Left ventricle myocardium inferior (tissue), 1 donor: ENCODE measurements at regions not wholly inside any gene's neighbourhood (a gene's known extent, or its start where the extent isn't known, plus 50 kb on each side); places are given as distances from the start of the nearest gene placed in this dataset.

Experiments used
- DNase-seq: peaks from one replicate; pipeline ENCODE4 v3.0.0-alpha.2; 2020
- H3K27ac ChIP-seq: fragments of 200-600 bp; replicated peaks from 2 replicates; pipeline ENCODE4 v1.8.0; 2021
- H3K27me3 ChIP-seq: fragments of 200-600 bp; 2 replicates; pipeline ENCODE4 v1.8.0; 2021; ENCODE audit warnings: low read depth
- H3K36me3 ChIP-seq: fragments of 200-600 bp; 2 replicates; pipeline ENCODE4 v1.8.0; 2021
- H3K4me1 ChIP-seq: fragments of 200-600 bp; 2 replicates; pipeline ENCODE4 v1.8.0; 2021
- H3K4me3 ChIP-seq: fragments of 200-600 bp; 2 replicates; pipeline ENCODE4 v1.8.0; 2021; ENCODE audit warnings: mild to moderate bottlenecking, moderate library complexity
- H3K9me3 ChIP-seq: fragments of 200-600 bp; replicated peaks from 2 replicates; pipeline ENCODE4 v1.8.0; 2021
- intact Hi-C: fragments of 100-400 bp; cut with micrococcal nuclease; formaldehyde crosslinking; loops from one replicate; pipeline ENCODE4 v1.11.0; 2022
- TF ChIP-seq, protein P1 (sequence below): fragments of 200-600 bp; IDR thresholded peaks from 2 replicates; pipeline ENCODE4 v1.8.0; 2021; ENCODE audit warnings: antibody characterized with exemption, mild to moderate bottlenecking, borderline replicate concordance
- donor health status: DM: no; HTN: yes; CAD: no; lungs with severe emphysema.

DNA sequence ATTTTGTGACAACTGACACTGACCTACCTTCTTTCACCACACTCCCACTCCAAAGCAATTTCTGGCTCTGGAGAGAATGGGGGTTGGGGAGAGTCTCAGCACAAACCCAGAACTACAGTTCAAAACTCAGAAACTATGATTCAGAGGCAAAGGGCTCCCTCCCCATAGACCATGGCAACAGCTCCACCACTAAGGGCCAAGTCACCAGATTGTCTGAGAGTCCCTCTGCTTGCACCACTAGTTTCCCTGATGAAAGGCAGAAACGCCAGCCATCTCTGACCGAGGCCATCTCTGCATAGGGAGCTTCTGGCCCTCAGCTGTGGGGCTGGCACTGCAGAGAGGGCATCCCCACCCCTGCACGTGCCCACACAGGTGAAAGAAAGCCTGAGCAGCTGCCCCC, 112.4 kb upstream of the VSTM2B start:
- H3K4me1 ChIP-seq = no peaks in the 10 kb centered on the region
- TF ChIP-seq, protein P1, sequence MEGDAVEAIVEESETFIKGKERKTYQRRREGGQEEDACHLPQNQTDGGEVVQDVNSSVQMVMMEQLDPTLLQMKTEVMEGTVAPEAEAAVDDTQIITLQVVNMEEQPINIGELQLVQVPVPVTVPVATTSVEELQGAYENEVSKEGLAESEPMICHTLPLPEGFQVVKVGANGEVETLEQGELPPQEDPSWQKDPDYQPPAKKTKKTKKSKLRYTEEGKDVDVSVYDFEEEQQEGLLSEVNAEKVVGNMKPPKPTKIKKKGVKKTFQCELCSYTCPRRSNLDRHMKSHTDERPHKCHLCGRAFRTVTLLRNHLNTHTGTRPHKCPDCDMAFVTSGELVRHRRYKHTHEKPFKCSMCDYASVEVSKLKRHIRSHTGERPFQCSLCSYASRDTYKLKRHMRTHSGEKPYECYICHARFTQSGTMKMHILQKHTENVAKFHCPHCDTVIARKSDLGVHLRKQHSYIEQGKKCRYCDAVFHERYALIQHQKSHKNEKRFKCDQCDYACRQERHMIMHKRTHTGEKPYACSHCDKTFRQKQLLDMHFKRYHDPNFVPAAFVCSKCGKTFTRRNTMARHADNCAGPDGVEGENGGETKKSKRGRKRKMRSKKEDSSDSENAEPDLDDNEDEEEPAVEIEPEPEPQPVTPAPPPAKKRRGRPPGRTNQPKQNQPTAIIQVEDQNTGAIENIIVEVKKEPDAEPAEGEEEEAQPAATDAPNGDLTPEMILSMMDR = no peak
- peaks cover 75% of the 10 kb centered on the region for H3K27me3 ChIP-seq
- H3K9me3 ChIP-seq = no peaks in the 10 kb centered on the region
- H3K4me3 ChIP-seq = no peak overlapping the region
- DNase-seq = no peak
- no peak overlapping the region for H3K27ac ChIP-seq
- no peaks in the 10 kb centered on the region for H3K36me3 ChIP-seq
- intact Hi-C loops = no loop called here

- Histone ChIP-seq H3K27me3 (peaks cover 70% of the 10 kb centered on the region), H3K4me1 (no peaks in the 10 kb centered on the region), H3K36me3 (no peaks in the 10 kb centered on the region), H3K27ac (no peak overlapping the region), H3K4me3 (no peak overlapping the region), H3K9me3 (no peaks in the 10 kb centered on the region)
- TF ChIP-seq, protein P1 = no peak
- no peak for DNase-seq
- intact Hi-C loops = no loop called here
These were observed 110.3 kb upstream of the VSTM2B start for GRCh38 chr19:29415507-29415906.

DNA sequence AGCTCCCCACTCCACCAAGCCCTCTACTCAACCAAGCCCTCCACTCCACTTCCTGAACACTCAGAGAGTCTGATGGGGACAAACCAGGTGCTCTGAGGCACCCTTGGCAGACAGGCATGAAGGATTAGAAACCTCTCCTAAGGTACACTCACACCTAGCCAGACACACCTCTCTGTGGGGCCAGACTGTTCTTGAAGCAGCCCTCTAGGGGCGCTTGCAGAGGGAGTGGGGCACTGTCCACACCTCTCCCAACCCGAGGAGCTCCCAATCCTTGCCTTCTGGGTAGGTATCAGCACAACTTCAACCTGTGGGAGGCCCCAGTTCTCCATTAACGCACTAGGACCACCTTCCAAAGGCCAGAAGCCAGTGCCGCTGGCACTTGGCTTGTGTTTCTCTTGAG, 108.7 kb upstream of the VSTM2B start:
- Histone ChIP-seq H3K9me3 (no peaks in the 10 kb centered on the region), H3K27me3 (peaks cover 68% of the 10 kb centered on the region), H3K36me3 (no peaks in the 10 kb centered on the region), H3K27ac (no peak overlapping the region), H3K4me1 (no peaks in the 10 kb centered on the region), H3K4me3 (no peak overlapping the region)
- TF ChIP-seq, protein P1 = no peak
- intact Hi-C loops = no loop called here
- DNase-seq = no peak

DNA sequence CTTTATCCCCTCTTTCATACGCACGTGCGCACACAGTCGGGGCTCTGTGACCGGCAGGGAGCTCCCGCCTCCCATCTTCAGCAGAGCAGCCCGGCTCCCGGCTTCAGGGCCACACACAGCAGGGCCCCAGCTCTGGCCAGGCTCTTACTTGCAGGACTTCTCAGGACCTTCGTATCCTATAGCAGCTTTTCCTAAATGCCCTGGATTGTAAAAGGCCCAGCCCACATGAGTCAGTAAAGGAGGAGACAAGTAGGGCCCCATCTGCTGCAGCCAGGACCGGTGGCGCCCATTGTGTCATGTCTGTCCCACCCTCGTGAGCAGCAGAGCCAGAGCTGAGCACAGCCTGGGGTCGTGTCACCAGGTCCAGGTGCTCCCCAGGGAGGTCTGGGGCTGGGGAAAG, 107.6 kb upstream of the VSTM2B start:
- intact Hi-C loops = no loop called here
- H3K36me3 ChIP-seq = no peaks in the 10 kb centered on the region
- no peak overlapping the region for H3K4me3 ChIP-seq
- no peak for DNase-seq
- H3K27ac ChIP-seq = no peak overlapping the region
- H3K4me1 ChIP-seq = no peaks in the 10 kb centered on the region
- H3K9me3 ChIP-seq = no peaks in the 10 kb centered on the region
- TF ChIP-seq, protein P1 = no peak
- H3K27me3 ChIP-seq = peaks cover 66% of the 10 kb centered on the region

GRCh38 chr19:29420065-29420464, 105.7 kb upstream of the VSTM2B start:
- Histone ChIP-seq H3K4me1 (no peaks in the 10 kb centered on the region), H3K27me3 (peaks cover 68% of the 10 kb centered on the region), H3K36me3 (no peaks in the 10 kb centered on the region), H3K27ac (no peak overlapping the region), H3K9me3 (peaks cover 3% of the 10 kb centered on the region), H3K4me3 (no peak overlapping the region)
- intact Hi-C loops = no loop called here
- TF ChIP-seq, protein P1 = no peak
- DNase-seq = no peak
